ENCODE measurements at regions not wholly inside any gene's neighbourhood (a gene's known extent, or its start where the extent isn't known, plus 50 kb on each side); places are given as distances from the start of the nearest gene placed in this dataset.

GRCh38 chr3:82048711-82049110 is 287.3 kb upstream of the GBE1 start:
- no peak for DNase-seq
- Histone ChIP-seq H2BK5ac (ENCODE audit: low read depth, low read length, poor library complexity, severe bottlenecking) (no peak overlapping the region), H3K36me3 (ENCODE audit: control insufficient read depth in 1 of 2, insufficient read depth in 2 of 2, low read depth in 1 of 2, low read length in 2 of 2) (no peaks in the 10 kb centered on the region), H3K79me1 (replicated peaks; ENCODE audit: low read length, poor library complexity, severe bottlenecking) (no peaks in the 10 kb centered on the region), H3K18ac (ENCODE audit: low read depth in 1 of 2, low read length in 2 of 2) (no peak overlapping the region), H2AFZ (ENCODE audit: low read depth, low read length) (no peak overlapping the region), H3K4me3 (ENCODE audit: insufficient read depth in 1 of 2, low read depth in 1 of 2, low read length in 2 of 2) (no peak overlapping the region), H3K23ac (ENCODE audit: low read length in 2 of 2) (no peak overlapping the region), H4K91ac (ENCODE audit: low read length) (no peak overlapping the region), H3K4me1 (ENCODE audit: control insufficient read depth, insufficient read depth, low read depth, low read length) (no peaks in the 10 kb centered on the region), H2BK12ac (ENCODE audit: low read length in 2 of 2) (no peak overlapping the region), H2BK120ac (ENCODE audit: low read depth, low read length) (no peak overlapping the region), H3K27me3 (ENCODE audit: control insufficient read depth in 1 of 2, insufficient read depth in 1 of 2, low read length in 2 of 2) (no peaks in the 10 kb centered on the region), H3K14ac (ENCODE audit: low read length in 2 of 2) (no peak overlapping the region), H4K8ac (ENCODE audit: low read length) (no peak overlapping the region), H3K4ac (ENCODE audit: low read depth in 1 of 2, low read length in 2 of 2) (no peak overlapping the region), H2BK15ac (ENCODE audit: low read depth, poor library complexity, severe bottlenecking) (no peak overlapping the region), H3K9ac (ENCODE audit: low read length) (no peak overlapping the region), H3K9me3 (ENCODE audit: control insufficient read depth, low read length) (no peaks in the 10 kb centered on the region), H3K4me2 (ENCODE audit: low read length, poor library complexity, severe bottlenecking) (no peak overlapping the region), H2AK5ac (ENCODE audit: low read length, severe bottlenecking) (no peak overlapping the region), H3K27ac (ENCODE audit: low read length, poor library complexity, severe bottlenecking) (no peak overlapping the region)
- WGBS = 77% methylated on average over 2 of the region's 3 CpGs

- Histone ChIP-seq H3K9ac (ENCODE audit: low read length) (no peak overlapping the region), H3K79me1 (replicated peaks; ENCODE audit: low read length, poor library complexity, severe bottlenecking) (no peaks in the 10 kb centered on the region), H3K4me3 (ENCODE audit: insufficient read depth in 1 of 2, low read depth in 1 of 2, low read length in 2 of 2) (no peak overlapping the region), H3K18ac (ENCODE audit: low read depth in 1 of 2, low read length in 2 of 2) (no peak overlapping the region), H3K4me2 (ENCODE audit: low read length, poor library complexity, severe bottlenecking) (no peak overlapping the region), H3K4me1 (ENCODE audit: control insufficient read depth, insufficient read depth, low read depth, low read length) (no peaks in the 10 kb centered on the region), H4K91ac (ENCODE audit: low read length) (no peak overlapping the region), H2AFZ (ENCODE audit: low read depth, low read length) (no peak overlapping the region), H2BK15ac (ENCODE audit: low read depth, poor library complexity, severe bottlenecking) (no peak overlapping the region), H2BK5ac (ENCODE audit: low read depth, low read length, poor library complexity, severe bottlenecking) (no peak overlapping the region), H3K27me3 (ENCODE audit: control insufficient read depth in 1 of 2, insufficient read depth in 1 of 2, low read length in 2 of 2) (no peaks in the 10 kb centered on the region), H3K4ac (ENCODE audit: low read depth in 1 of 2, low read length in 2 of 2) (no peak overlapping the region), H3K27ac (ENCODE audit: low read length, poor library complexity, severe bottlenecking) (no peak overlapping the region), H3K23ac (ENCODE audit: low read length in 2 of 2) (peak overlapping the region in 1 of 2 experiments; percentile 64), H2BK120ac (ENCODE audit: low read depth, low read length) (no peak overlapping the region), H4K8ac (ENCODE audit: low read length) (no peak overlapping the region), H2BK12ac (ENCODE audit: low read length in 2 of 2) (no peak overlapping the region), H2AK5ac (ENCODE audit: low read length, severe bottlenecking) (no peak overlapping the region), H3K9me3 (ENCODE audit: control insufficient read depth, low read length) (no peaks in the 10 kb centered on the region), H3K36me3 (ENCODE audit: control insufficient read depth in 1 of 2, insufficient read depth in 2 of 2, low read depth in 1 of 2, low read length in 2 of 2) (no peaks in the 10 kb centered on the region), H3K14ac (ENCODE audit: low read length in 2 of 2) (no peak overlapping the region)
- DNase-seq = no peak
- 60% methylated on average over 1 of the region's 4 CpGs for WGBS
Measured at GRCh38 chr3:82044930-82045705, 283.7 kb upstream of the GBE1 start.

- Histone ChIP-seq H4K91ac (ENCODE audit: low read length) (no peak overlapping the region), H2BK5ac (ENCODE audit: low read depth, low read length, poor library complexity, severe bottlenecking) (no peak overlapping the region), H3K27me3 (ENCODE audit: control insufficient read depth in 1 of 2, insufficient read depth in 1 of 2, low read length in 2 of 2) (no peaks in the 10 kb centered on the region), H2BK120ac (ENCODE audit: low read depth, low read length) (no peak overlapping the region), H3K18ac (ENCODE audit: low read depth in 1 of 2, low read length in 2 of 2) (no peak overlapping the region), H3K4ac (ENCODE audit: low read depth in 1 of 2, low read length in 2 of 2) (no peak overlapping the region), H2BK12ac (ENCODE audit: low read length in 2 of 2) (no peak overlapping the region), H2AK5ac (ENCODE audit: low read length, severe bottlenecking) (no peak overlapping the region), H3K9me3 (ENCODE audit: control insufficient read depth, low read length) (no peaks in the 10 kb centered on the region), H4K8ac (ENCODE audit: low read length) (no peak overlapping the region), H3K27ac (ENCODE audit: low read length, poor library complexity, severe bottlenecking) (no peak overlapping the region), H3K79me1 (replicated peaks; ENCODE audit: low read length, poor library complexity, severe bottlenecking) (no peaks in the 10 kb centered on the region), H3K14ac (ENCODE audit: low read length in 2 of 2) (no peak overlapping the region), H3K36me3 (ENCODE audit: control insufficient read depth in 1 of 2, insufficient read depth in 2 of 2, low read depth in 1 of 2, low read length in 2 of 2) (no peaks in the 10 kb centered on the region), H3K4me1 (ENCODE audit: control insufficient read depth, insufficient read depth, low read depth, low read length) (no peaks in the 10 kb centered on the region), H3K4me2 (ENCODE audit: low read length, poor library complexity, severe bottlenecking) (no peak overlapping the region), H2AFZ (ENCODE audit: low read depth, low read length) (no peak overlapping the region), H3K4me3 (ENCODE audit: insufficient read depth in 1 of 2, low read depth in 1 of 2, low read length in 2 of 2) (no peak overlapping the region), H3K23ac (ENCODE audit: low read length in 2 of 2) (no peak overlapping the region), H3K9ac (ENCODE audit: low read length) (no peak overlapping the region), H2BK15ac (ENCODE audit: low read depth, poor library complexity, severe bottlenecking) (no peak overlapping the region)
- no CpG with 5 or more reads among the region's 1 CpG for WGBS
- DNase-seq = no peak
Measured at GRCh38 chr3:82038556-82038955, 277.1 kb upstream of the GBE1 start.

- Histone ChIP-seq H3K9ac (ENCODE audit: low read length) (no peak overlapping the region), H3K27ac (ENCODE audit: low read length, poor library complexity, severe bottlenecking) (no peak overlapping the region), H2AFZ (ENCODE audit: low read depth, low read length) (no peak overlapping the region), H4K8ac (ENCODE audit: low read length) (no peak overlapping the region), H4K91ac (ENCODE audit: low read length) (no peak overlapping the region), H3K9me3 (ENCODE audit: control insufficient read depth, low read length) (no peaks in the 10 kb centered on the region), H3K14ac (ENCODE audit: low read length in 2 of 2) (no peak overlapping the region), H2BK5ac (ENCODE audit: low read depth, low read length, poor library complexity, severe bottlenecking) (no peak overlapping the region), H3K36me3 (ENCODE audit: control insufficient read depth in 1 of 2, insufficient read depth in 2 of 2, low read depth in 1 of 2, low read length in 2 of 2) (no peaks in the 10 kb centered on the region), H3K4me1 (ENCODE audit: control insufficient read depth, insufficient read depth, low read depth, low read length) (no peaks in the 10 kb centered on the region), H2BK12ac (ENCODE audit: low read length in 2 of 2) (no peak overlapping the region), H2BK15ac (ENCODE audit: low read depth, poor library complexity, severe bottlenecking) (no peak overlapping the region), H3K18ac (ENCODE audit: low read depth in 1 of 2, low read length in 2 of 2) (no peak overlapping the region), H3K23ac (ENCODE audit: low read length in 2 of 2) (no peak overlapping the region), H3K79me1 (replicated peaks; ENCODE audit: low read length, poor library complexity, severe bottlenecking) (no peaks in the 10 kb centered on the region), H2AK5ac (ENCODE audit: low read length, severe bottlenecking) (no peak overlapping the region), H3K4me2 (ENCODE audit: low read length, poor library complexity, severe bottlenecking) (no peak overlapping the region), H3K4me3 (ENCODE audit: insufficient read depth in 1 of 2, low read depth in 1 of 2, low read length in 2 of 2) (no peak overlapping the region), H3K27me3 (ENCODE audit: control insufficient read depth in 1 of 2, insufficient read depth in 1 of 2, low read length in 2 of 2) (no peaks in the 10 kb centered on the region), H2BK120ac (ENCODE audit: low read depth, low read length) (no peak overlapping the region), H3K4ac (ENCODE audit: low read depth in 1 of 2, low read length in 2 of 2) (no peak overlapping the region)
- whole genome bisulfite sequencing = 87% methylated on average over 3 of the region's 4 CpGs
- DNase-seq = no peak
Measured at GRCh38 chr3:82033186-82033585, 271.7 kb upstream of the GBE1 start.

Measured in mesenchymal stem cell (in vitro differentiated cells and primary cell).